OCI-LY3 (cell line): ENCODE measurements at regions not wholly inside any gene's neighbourhood (a gene's known extent, or its start where the extent isn't known, plus 50 kb on each side); places are given as distances from the start of the nearest gene placed in this dataset.
"Not testable (repeated sequence)": the region's sequence is repeated elsewhere in the genome, so short reads cannot be mapped to it uniquely, and the experiment has no call there.

Experiments used
- H2AFZ ChIP-seq: fragments of 200-600, 300-600 bp; shearing (Covaris generic); 2 replicates; pipeline ENCODE4 v1.6.0; 2014; ENCODE audit warnings: antibody characterized with exemption, low read depth, low read length
- H3K27ac ChIP-seq: fragments of 200-600, 300-600 bp; sonication (generic); 2 replicates; pipeline ENCODE4 v1.5.1; 2014; ENCODE audit warnings: mild to moderate bottlenecking, low read length, moderate library complexity, mixed read lengths
- H3K27me3 ChIP-seq: fragments of 200-600, 300-600 bp; sonication (generic); 2 replicates; pipeline ENCODE4 v1.6.1; 2014; ENCODE audit warnings: low read depth, low read length, mixed read lengths
- H3K36me3 ChIP-seq: fragments of 200-600, 300-600 bp; sonication (generic); replicated peaks from 2 replicates; pipeline ENCODE3; 2014; ENCODE audit warnings: low read depth, low read length, mixed read lengths
- H3K4me1 ChIP-seq: fragments of 300-600, 200-600 bp; sonication (generic); 2 replicates; pipeline ENCODE4 v1.6.1; 2014; ENCODE audit warnings: low read length, mixed read lengths
- H3K4me2 ChIP-seq: fragments of 200-600, 300-600 bp; sonication (generic); 2 replicates; pipeline ENCODE4 v1.6.1; 2014; ENCODE audit warnings: low read length, mixed read lengths
- H3K4me3 ChIP-seq: fragments of 300-600, 200-600 bp; sonication (generic); 2 replicates; pipeline ENCODE4 v1.5.1; 2014; ENCODE audit warnings: antibody characterized with exemption, mild to moderate bottlenecking, low read length, moderate library complexity
- H3K79me2 ChIP-seq: fragments of 300-600, 200-600 bp; shearing (Covaris generic); 2 replicates; pipeline ENCODE4 v1.6.1; 2014; ENCODE audit warnings: mild to moderate bottlenecking, low read length, mixed read lengths
- H3K9ac ChIP-seq: fragments of 300-600, 200-600 bp; shearing (Covaris generic); 2 replicates; pipeline ENCODE4 v1.6.0; 2014; ENCODE audit warnings: mild to moderate bottlenecking, low read length, moderate library complexity
- H3K9me3 ChIP-seq: fragments of 200-600, 300-600 bp; shearing (Covaris generic); 2 replicates; pipeline ENCODE4 v1.6.1; 2014; ENCODE audit warnings: low read length, mixed read lengths; ENCODE audit not compliant: insufficient read depth
- H4K20me1 ChIP-seq: fragments of 200-600, 300-600 bp; sonication (generic); 2 replicates; pipeline ENCODE4 v1.6.1; 2016; ENCODE audit warnings: low read length, mixed read lengths; ENCODE audit not compliant: insufficient read depth
- EZH2phosphoT487 ChIP-seq: fragments of 200-600 bp; shearing (Covaris generic); IDR thresholded peaks from 2 replicates; pipeline ENCODE4 v1.6.1; 2018; ENCODE audit warnings: antibody characterized with exemption, mixed run types, low read depth
- TF ChIP-seq, protein P1 (sequence below): fragments of 200-600, 300-600 bp; sonication (generic); IDR thresholded peaks from 2 replicates; pipeline ENCODE4 v1.5.1; 2014; ENCODE audit warnings: antibody characterized with exemption, low read length, low read depth

DNA sequence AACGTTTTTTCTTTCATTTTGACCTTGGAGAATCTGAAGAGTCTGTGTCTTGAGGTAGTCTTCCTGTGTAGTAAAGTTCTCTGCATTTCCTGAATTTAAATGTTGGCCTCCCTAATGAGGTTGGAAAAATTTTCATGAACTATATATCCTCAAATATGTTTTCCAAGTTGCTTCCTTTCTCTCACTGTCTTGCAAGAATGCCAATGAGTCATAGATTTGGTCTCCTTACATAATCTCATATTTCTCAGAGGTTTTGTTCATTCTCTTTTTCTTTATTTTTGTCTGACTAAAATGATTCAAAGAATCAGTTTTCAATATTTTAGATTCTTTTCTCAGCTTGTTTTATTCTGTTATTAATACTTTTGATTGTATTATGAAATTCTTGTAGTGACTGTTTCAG, 87.6 kb downstream of the DRAM2 start:
- Histone ChIP-seq H3K4me1 (no peaks in the 10 kb centered on the region), H3K9ac (no peak overlapping the region), H4K20me1 (no peaks in the 10 kb centered on the region), H3K4me2 (no peak overlapping the region), H3K36me3 (no peaks in the 10 kb centered on the region), H3K4me3 (no peak overlapping the region), H3K9me3 (no peaks in the 10 kb centered on the region), H3K79me2 (no peaks in the 10 kb centered on the region), H3K27me3 (no peaks in the 10 kb centered on the region), H2AFZ (0 out of 2 replicates have a peak overlapping the region, but pooled peaks have one; percentile 7), H3K27ac (no peak overlapping the region)
- TF ChIP-seq, protein P1, sequence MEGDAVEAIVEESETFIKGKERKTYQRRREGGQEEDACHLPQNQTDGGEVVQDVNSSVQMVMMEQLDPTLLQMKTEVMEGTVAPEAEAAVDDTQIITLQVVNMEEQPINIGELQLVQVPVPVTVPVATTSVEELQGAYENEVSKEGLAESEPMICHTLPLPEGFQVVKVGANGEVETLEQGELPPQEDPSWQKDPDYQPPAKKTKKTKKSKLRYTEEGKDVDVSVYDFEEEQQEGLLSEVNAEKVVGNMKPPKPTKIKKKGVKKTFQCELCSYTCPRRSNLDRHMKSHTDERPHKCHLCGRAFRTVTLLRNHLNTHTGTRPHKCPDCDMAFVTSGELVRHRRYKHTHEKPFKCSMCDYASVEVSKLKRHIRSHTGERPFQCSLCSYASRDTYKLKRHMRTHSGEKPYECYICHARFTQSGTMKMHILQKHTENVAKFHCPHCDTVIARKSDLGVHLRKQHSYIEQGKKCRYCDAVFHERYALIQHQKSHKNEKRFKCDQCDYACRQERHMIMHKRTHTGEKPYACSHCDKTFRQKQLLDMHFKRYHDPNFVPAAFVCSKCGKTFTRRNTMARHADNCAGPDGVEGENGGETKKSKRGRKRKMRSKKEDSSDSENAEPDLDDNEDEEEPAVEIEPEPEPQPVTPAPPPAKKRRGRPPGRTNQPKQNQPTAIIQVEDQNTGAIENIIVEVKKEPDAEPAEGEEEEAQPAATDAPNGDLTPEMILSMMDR = no peak
- TF ChIP-seq EZH2phosphoT487 = no peak

DNA sequence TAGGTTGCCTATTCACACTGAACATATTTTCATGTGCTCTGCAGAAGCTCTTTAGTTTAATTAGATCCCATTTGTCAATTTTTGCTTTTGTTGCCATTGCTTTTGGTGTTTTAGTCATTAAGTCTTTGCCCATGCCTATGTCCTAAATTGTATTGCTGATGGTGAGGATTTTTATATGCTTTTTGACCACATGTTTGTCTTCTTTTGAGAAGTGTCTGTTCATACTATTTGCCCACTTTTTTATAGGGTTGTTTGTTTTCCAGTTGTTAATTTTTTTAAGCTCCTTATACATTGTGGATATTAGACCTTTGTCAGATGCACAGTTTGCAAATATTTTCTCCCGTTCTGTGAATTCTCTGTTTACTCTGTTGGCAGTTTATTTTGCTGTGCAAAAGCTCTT, 84.5 kb upstream of the LRIF1 start:
- H3K4me2 ChIP-seq, H3K4me3 ChIP-seq, H4K20me1 ChIP-seq, H3K36me3 ChIP-seq, H3K27me3 ChIP-seq, H3K79me2 ChIP-seq, H3K9ac ChIP-seq, H3K27ac ChIP-seq, H2AFZ ChIP-seq, H3K9me3 ChIP-seq: not testable (repeated sequence)
- peaks cover 25% of the 10 kb centered on the region for H3K4me1 ChIP-seq

DNA sequence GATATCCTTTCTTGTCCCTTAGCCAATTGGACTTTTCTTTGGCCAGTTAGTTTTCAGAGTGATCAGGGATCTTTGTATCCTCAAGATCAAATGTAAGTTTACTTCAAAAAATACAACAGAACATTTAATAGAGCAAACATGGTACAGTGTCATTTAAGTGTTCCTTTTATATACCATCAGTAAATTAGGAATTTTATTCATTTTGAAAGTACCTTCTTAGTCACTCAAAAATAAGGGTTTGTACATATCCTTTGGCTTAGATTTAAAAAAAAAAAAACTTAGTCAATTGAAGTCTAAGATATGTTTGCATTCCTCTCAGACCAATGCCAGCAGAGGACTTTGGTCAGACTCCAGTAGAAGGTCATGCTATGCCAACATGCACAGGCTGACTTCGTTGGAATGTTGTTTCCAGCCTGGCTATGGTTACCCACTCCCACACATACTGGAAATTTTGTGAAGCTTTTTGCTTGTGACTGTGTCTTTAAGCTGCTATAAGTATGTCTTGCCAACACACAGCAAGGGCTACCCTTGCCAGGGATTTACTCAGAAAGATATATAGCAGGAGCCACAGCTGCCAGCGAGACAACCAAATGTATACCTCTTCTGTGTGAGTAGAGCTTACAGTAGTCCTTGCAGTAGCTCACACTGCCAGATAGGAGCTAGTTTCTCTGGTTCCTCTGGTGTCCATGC, 81.5 kb upstream of the LRIF1 start:
- peak overlapping the region; percentile 27; the same call in 1 of the 2 replicates for H3K4me3 ChIP-seq
- no peaks in the 10 kb centered on the region for H3K27me3 ChIP-seq
- no peaks in the 10 kb centered on the region for H3K9me3 ChIP-seq
- H3K4me1 ChIP-seq = peaks cover 39% of the 10 kb centered on the region
- no peaks in the 10 kb centered on the region for H3K36me3 ChIP-seq
- peak overlapping the region; percentile 58 for H3K4me2 ChIP-seq
- H3K27ac ChIP-seq = peak overlapping the region; percentile 55
- no peak overlapping the region for H3K9ac ChIP-seq
- TF ChIP-seq, protein P1 = no peak
- no peak for TF ChIP-seq EZH2phosphoT487
- no peaks in the 10 kb centered on the region for H3K79me2 ChIP-seq
- H4K20me1 ChIP-seq = no peaks in the 10 kb centered on the region
- H2AFZ ChIP-seq = 0 out of 2 replicates have a peak overlapping the region, but pooled peaks have one; percentile 11

DNA sequence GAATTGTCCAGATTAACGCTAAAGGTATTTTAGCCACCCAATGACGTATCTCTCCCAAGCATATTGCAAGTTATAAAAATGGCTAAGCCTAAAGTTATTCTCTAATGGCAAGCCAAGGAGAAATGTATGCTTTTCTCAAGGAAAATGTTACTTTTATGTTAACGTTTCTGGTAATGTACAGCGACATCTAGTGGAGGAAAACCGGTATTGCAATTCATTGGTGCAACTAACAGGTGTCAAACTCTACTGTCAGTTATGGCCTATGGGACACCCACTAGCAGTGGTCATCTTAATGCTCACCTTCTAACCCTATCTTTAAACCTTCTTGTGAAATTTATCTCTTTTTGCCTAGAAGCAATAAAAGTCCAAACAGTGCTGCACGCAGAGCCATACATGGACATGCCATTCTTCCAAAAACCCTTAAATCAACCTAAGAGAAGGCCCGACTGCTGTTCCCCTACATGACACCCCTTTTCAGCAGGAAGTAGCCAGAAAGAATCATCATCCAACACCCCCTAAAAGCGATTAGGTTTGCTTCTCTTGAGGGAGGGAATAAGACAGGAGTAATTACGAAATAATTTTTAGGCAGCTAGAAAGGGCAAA, 68.7 kb upstream of the LRIF1 start:
- Histone ChIP-seq H3K27me3 (no peaks in the 10 kb centered on the region), H3K27ac (no peak overlapping the region), H3K9ac (no peak overlapping the region), H3K79me2 (no peaks in the 10 kb centered on the region), H3K36me3 (no peaks in the 10 kb centered on the region), H3K4me1 (peaks cover 6% of the 10 kb centered on the region; the same call in 1 of the 2 replicates), H2AFZ (no peak overlapping the region), H3K9me3 (no peaks in the 10 kb centered on the region), H3K4me2 (no peak overlapping the region), H4K20me1 (no peaks in the 10 kb centered on the region), H3K4me3 (no peak overlapping the region)
- TF ChIP-seq, protein P1 = peak; percentile 66
- TF ChIP-seq EZH2phosphoT487 = no peak
